PC-3 (cell line): ENCODE measurements at regions not wholly inside any gene's neighbourhood (a gene's known extent, or its start where the extent isn't known, plus 50 kb on each side); places are given as distances from the start of the nearest gene placed in this dataset.

Source experiments
- ATAC-seq: fragments of 200-7000 bp; cut with Tn5 transposase; 2 replicates; pipeline ENCODE4 v1.9.1; 2020; ENCODE audit warnings: mild to moderate bottlenecking, moderate library complexity
- BruUV-seq: library from RNA; stranded (reverse); fragments of 400-500 nt; replicated peaks from 2 replicates; lab custom pipeline; 2021; lab: Mats Ljungman, UMichigan
- CTCF ChIA-PET: fragments of 300-600 bp; sonication (Branson Sonifier 250); formaldehyde crosslinking; loops from one replicate; lab custom pipeline; 2022; ENCODE audit warnings: antibody characterized with exemption; lab: Charles Lee
- POLR2A ChIA-PET: fragments of 300-600 bp; sonication (Branson Sonifier 250); formaldehyde crosslinking; loops from one replicate; lab custom pipeline; 2022; ENCODE audit warnings: antibody characterized with exemption; ENCODE audit not compliant: unreplicated experiment; lab: Charles Lee
- DNase-seq: peaks from one replicate; pipeline ENCODE4 v3.0.0-alpha.2; 2015
- H2AFZ ChIP-seq: fragments of 300-600 bp; sonication (generic); 2 replicates; pipeline ENCODE4 v1.6.0; 2016; ENCODE audit warnings: antibody characterized with exemption, low read length
- H3F3A ChIP-seq: fragments of 300-600 bp; sonication (generic); one replicate; pipeline ENCODE4 v1.6.0; 2017; ENCODE audit warnings: antibody characterized with exemption, low read length, control low read depth, mild to moderate bottlenecking; ENCODE audit not compliant: unreplicated experiment
- H3K27ac ChIP-seq: fragments of 300-600 bp; sonication (generic); 2 replicates; pipeline ENCODE4 v1.5.1; 2016; ENCODE audit warnings: mild to moderate bottlenecking, low read length
- H3K27me3 ChIP-seq: fragments of 300-600 bp; sonication (generic); 2 replicates; pipeline ENCODE4 v1.6.1; 2016; ENCODE audit warnings: low read length, mixed read lengths
- H3K36me3 ChIP-seq: fragments of 300-600 bp; sonication (generic); 2 replicates; pipeline ENCODE4 v1.6.1; 2016; ENCODE audit warnings: low read depth, mixed run types, low read length, mixed read lengths
- H3K4me1 ChIP-seq: fragments of 300-600 bp; sonication (generic); 2 replicates; pipeline ENCODE4 v1.5.1; 2016; ENCODE audit warnings: low read length; ENCODE audit not compliant: insufficient read depth
- H3K4me2 ChIP-seq: fragments of 300-600 bp; sonication (generic); 2 replicates; pipeline ENCODE4 v1.6.0; 2016; ENCODE audit warnings: low read length
- H3K4me3 ChIP-seq: fragments of 300-600 bp; sonication (generic); 2 replicates; pipeline ENCODE4 v1.5.1; 2016; ENCODE audit warnings: mild to moderate bottlenecking, low read length, mixed read lengths
- H3K79me2 ChIP-seq: fragments of 300-600 bp; sonication (generic); 2 replicates; pipeline ENCODE4 v1.6.1; 2017; ENCODE audit warnings: low read length, mixed read lengths
- H3K9ac ChIP-seq: fragments of 300-600 bp; sonication (generic); 2 replicates; pipeline ENCODE4 v1.6.0; 2016; ENCODE audit warnings: mild to moderate bottlenecking, low read length
- H3K9me2 ChIP-seq: fragments of 300-600 bp; sonication (generic); replicated peaks from 2 replicates; pipeline ENCODE4 v1.6.1; 2016; ENCODE audit warnings: mixed run types, low read length, mixed read lengths
- H3K9me3 ChIP-seq: fragments of 300-600 bp; sonication (generic); 2 replicates; pipeline ENCODE4 v1.6.1; 2016; ENCODE audit warnings: low read length, mixed read lengths
- H4K20me1 ChIP-seq: fragments of 300-600 bp; sonication (generic); 2 replicates; pipeline ENCODE4 v1.6.1; 2016; ENCODE audit warnings: low read length, mixed read lengths
- CTCF ChIP-seq: fragments of 300-600 bp; sonication (generic); conservative IDR thresholded peaks from 2 replicates; pipeline ENCODE4 v1.5.1; 2017; ENCODE audit warnings: antibody characterized with exemption, low read depth, mild to moderate bottlenecking, low read length
- EZH2 ChIP-seq: fragments of 300-600 bp; sonication (generic); IDR thresholded peaks from one replicate; pipeline ENCODE4 v1.6.1; 2017; ENCODE audit warnings: antibody characterized with exemption, mild to moderate bottlenecking, low read length; ENCODE audit not compliant: unreplicated experiment
- EZH2phosphoT487 ChIP-seq: fragments of 300-600 bp; sonication (generic); IDR thresholded peaks from 2 replicates; pipeline ENCODE4 v1.6.1; 2018; ENCODE audit warnings: mild to moderate bottlenecking, antibody characterized with exemption, low read length, borderline replicate concordance
- intact Hi-C: fragments of 100-400 bp; cut with micrococcal nuclease; formaldehyde crosslinking; loops from 2 replicates; pipeline ENCODE4 v1.9.0; 2023

- H2AFZ ChIP-seq = no peak overlapping the region
- ChIA-PET POLR2A (no interaction called here), CTCF (no interaction called here)
- no peaks in the 10 kb centered on the region for H3K27me3 ChIP-seq
- intact Hi-C loops = no loop called here
- H3K4me3 ChIP-seq = no peak overlapping the region
- no peaks in the 10 kb centered on the region for H3K9me3 ChIP-seq
- no peak overlapping the region for H3K9ac ChIP-seq
- H3K27ac ChIP-seq = no peak overlapping the region
- no peaks in the 10 kb centered on the region for H3F3A ChIP-seq
- no TSS peak for BruUV-seq
- no peak overlapping the region for H3K4me2 ChIP-seq
- no peaks in the 10 kb centered on the region for H3K36me3 ChIP-seq
- ATAC-seq (no peak), DNase-seq (no peak)
- H4K20me1 ChIP-seq = no peaks in the 10 kb centered on the region
- H3K79me2 ChIP-seq = no peaks in the 10 kb centered on the region
- H3K4me1 ChIP-seq = peaks cover 17% of the 10 kb centered on the region
- TF ChIP-seq EZH2 (no peak), CTCF (no peak), EZH2phosphoT487 (no peak)
- no peaks in the 10 kb centered on the region for H3K9me2 ChIP-seq
Measured at GRCh38 chr1:102102276-102102780, 105.6 kb upstream of the OLFM3 start.

- Histone ChIP-seq H3K9me2 (no peaks in the 10 kb centered on the region), H3K27ac (no peak overlapping the region), H4K20me1 (no peaks in the 10 kb centered on the region), H3K36me3 (no peaks in the 10 kb centered on the region), H3K9me3 (no peaks in the 10 kb centered on the region), H3K79me2 (no peaks in the 10 kb centered on the region), H3K4me2 (no peak overlapping the region), H3K9ac (no peak overlapping the region), H3F3A (no peaks in the 10 kb centered on the region), H3K4me1 (peaks cover 25% of the 10 kb centered on the region), H3K4me3 (no peak overlapping the region), H2AFZ (no peak overlapping the region), H3K27me3 (no peaks in the 10 kb centered on the region)
- intact Hi-C loops = no loop called here
- no peak for TF ChIP-seq EZH2
- TF ChIP-seq EZH2phosphoT487 = no peak
- TF ChIP-seq CTCF = no peak
- CTCF ChIA-PET = interaction anchor here (0.5 kb wide), 1 partner anchor 22 kb away, joined by 3 read pairs; no protein-coding TSS in a partner anchor
- ATAC-seq = no peak
- no TSS peak for BruUV-seq
- POLR2A ChIA-PET = interaction anchor here (0.6 kb wide), 1 partner anchor 12 kb away, joined by 3 read pairs; no protein-coding TSS in a partner anchor
- DNase-seq = no peak
Measured at GRCh38 chr1:102100666-102101065, 103.9 kb upstream of the OLFM3 start.

GRCh38 chr1:102099916-102100315 is 103.2 kb upstream of the OLFM3 start:
- no peak overlapping the region for H3K4me3 ChIP-seq
- H3K9me3 ChIP-seq = no peaks in the 10 kb centered on the region
- POLR2A ChIA-PET = no interaction called here
- BruUV-seq = no TSS peak
- no peak overlapping the region for H3K4me2 ChIP-seq
- H4K20me1 ChIP-seq = no peaks in the 10 kb centered on the region
- intact Hi-C loops = no loop called here
- H3F3A ChIP-seq = no peaks in the 10 kb centered on the region
- ATAC-seq (no peak), DNase-seq (no peak)
- peaks cover 25% of the 10 kb centered on the region for H3K4me1 ChIP-seq
- TF ChIP-seq CTCF = no peak
- no peak for TF ChIP-seq EZH2phosphoT487
- TF ChIP-seq EZH2 = no peak
- H3K79me2 ChIP-seq = no peaks in the 10 kb centered on the region
- H3K27me3 ChIP-seq = no peaks in the 10 kb centered on the region
- no peaks in the 10 kb centered on the region for H3K9me2 ChIP-seq
- H2AFZ ChIP-seq = no peak overlapping the region
- CTCF ChIA-PET = no interaction called here
- H3K27ac ChIP-seq = no peak overlapping the region
- no peak overlapping the region for H3K9ac ChIP-seq
- no peaks in the 10 kb centered on the region for H3K36me3 ChIP-seq
